H1 (cell line): ENCODE measurements at regions not wholly inside any gene's neighbourhood (a gene's known extent, or its start where the extent isn't known, plus 50 kb on each side); places are given as distances from the start of the nearest gene placed in this dataset.

Experiments
- CBX8 ChIP-seq: fragments of 300-800, 300-1000 bp; sonication (generic); IDR thresholded peaks from 2 replicates; pipeline ENCODE4 v1.7.1; 2016; ENCODE audit warnings: low read depth, low read length, borderline replicate concordance
- FOSL1 ChIP-seq: IDR thresholded peaks from 2 replicates; pipeline ENCODE4 v1.6.1; 2011; ENCODE audit warnings: mild to moderate bottlenecking, low read depth, low read length, moderate library complexity; ENCODE audit not compliant: insufficient read depth
- POU5F1 ChIP-seq: IDR thresholded peaks from 2 replicates; pipeline ENCODE4 v1.6.1; 2011; ENCODE audit warnings: low read depth, mild to moderate bottlenecking, low read length, moderate library complexity
- RXRA ChIP-seq: IDR thresholded peaks from 2 replicates; pipeline ENCODE4 v1.6.1; 2011; ENCODE audit warnings: low read depth, mild to moderate bottlenecking, low read length, moderate library complexity; ENCODE audit not compliant: insufficient read depth

GRCh38 chr3:101170806-101171558 lies 149.4 kb downstream of the IMPG2 start (continued):
- TF ChIP-seq RXRA (no peak), POU5F1 (no peak), CBX8 (no peak), FOSL1 (no peak)
- TF ChIP-seq, all 59 proteins: peak for 0
